Head of caudate nucleus (tissue), 42 donors: ENCODE measurements at regions not wholly inside any gene's neighbourhood (a gene's known extent, or its start where the extent isn't known, plus 50 kb on each side); places are given as distances from the start of the nearest gene placed in this dataset.

ENCODE experiments used
- DNase-seq, 42 donors: peaks; one replicate each; pipeline versions ENCODE4 v3.0.0 to v3.0.0-alpha.2; 2020 to 2021; ENCODE audit warnings: mixed read lengths in 7 of 42
- intact Hi-C: fragments of 100-400 bp; cut with DNase I; formaldehyde crosslinking; loops from one replicate; pipeline ENCODE4 v1.15.0; 2022

DNA sequence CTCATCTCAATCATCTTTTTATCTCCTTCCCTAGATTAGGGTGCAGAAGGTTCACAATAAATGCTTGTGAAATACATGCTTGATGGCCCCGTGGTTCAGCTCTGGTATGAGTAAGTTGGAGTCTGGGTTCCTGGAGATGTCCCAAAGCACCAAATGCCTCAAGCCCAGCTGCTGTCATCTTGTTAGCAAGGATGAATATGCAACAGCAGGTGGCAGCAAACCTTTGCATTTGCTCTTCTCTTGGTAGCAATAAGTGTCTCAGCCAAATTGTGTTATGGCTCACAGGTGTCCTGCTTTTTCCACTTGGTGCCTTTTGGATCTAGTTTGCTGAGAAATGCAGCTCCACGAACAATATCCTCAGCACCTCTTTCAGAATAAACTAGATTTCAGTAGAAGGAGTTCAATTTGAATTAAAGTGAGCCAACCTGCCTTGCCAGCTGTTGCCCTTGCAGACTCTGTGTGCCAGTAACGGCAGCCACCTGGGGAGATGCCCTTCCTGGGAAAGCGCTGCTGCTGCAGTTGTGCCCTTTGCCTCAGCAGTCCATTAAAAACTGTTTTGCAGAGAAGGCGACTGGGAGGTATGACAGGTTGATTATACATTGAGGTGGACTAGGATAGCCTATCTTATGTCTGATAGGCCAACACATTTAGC lies 417.3 kb downstream of the SNAPC1 start:
- DNase-seq, result peak; percentile 10 to 84 (median 58)
- intact Hi-C loops, result no loop called here

DNA sequence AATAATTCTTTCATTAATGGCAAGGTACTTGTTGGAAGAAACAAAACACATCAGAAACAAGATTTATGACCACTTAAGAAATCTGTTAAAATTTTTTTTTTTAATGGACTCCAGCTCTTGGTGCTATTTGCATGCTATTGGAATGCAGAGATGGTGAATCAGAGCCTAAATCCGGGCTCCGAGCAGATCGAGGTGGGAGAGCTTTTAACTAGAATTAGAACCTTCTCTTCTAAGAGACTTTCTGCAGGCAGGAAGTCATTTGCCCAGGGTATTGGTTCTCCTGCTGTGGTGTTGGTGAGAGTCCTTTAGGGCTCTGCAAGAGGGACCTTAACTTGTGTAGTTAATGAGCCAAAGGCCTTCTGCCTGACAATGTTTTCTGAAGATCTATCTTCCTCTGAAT lies 419.4 kb downstream of the SNAPC1 start:
- intact Hi-C loops, result no loop called here
- no peak for DNase-seq

DNA sequence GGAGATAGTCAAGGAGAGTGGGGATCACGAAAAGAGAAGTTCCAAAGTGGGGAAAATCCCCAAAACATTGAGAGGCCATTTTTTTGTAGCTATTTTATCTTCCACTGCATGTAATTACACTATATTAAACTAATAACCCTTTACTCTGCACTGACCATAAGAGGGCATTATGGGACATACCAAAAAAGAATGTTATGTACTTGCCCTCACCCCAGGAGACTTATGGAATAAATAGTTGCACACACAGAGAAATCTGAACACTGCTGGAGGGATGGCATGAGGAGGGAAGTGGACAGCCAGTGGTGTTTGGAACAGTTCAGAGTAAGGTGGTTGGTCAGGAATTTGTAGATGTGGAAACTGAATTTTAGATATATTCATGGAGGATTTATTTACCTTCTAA lies 422.9 kb downstream of the SNAPC1 start:
- intact Hi-C loops, result no loop called here
- no peak for DNase-seq

DNA sequence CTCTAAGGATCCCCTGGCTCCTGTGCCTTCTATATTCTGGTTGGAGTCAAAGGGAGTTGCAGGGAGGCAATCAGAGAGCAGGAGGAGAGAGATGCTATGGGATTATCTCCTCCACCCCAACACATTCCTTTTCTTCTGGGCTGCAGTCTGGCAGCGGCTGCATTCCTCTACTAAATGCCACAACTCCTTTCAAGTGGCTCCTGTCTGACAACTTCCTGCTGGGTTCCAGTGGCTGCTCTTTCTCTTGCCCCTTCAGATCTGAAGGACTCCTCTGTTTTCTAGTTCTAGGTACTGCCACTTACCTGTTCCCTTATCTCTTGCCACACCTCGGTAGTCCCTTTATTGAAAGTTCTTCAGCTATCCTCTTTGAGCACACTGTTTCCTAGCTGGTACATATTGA lies 425.0 kb downstream of the SNAPC1 start:
- DNase-seq, result no peak
- intact Hi-C loops, result no loop called here

DNA sequence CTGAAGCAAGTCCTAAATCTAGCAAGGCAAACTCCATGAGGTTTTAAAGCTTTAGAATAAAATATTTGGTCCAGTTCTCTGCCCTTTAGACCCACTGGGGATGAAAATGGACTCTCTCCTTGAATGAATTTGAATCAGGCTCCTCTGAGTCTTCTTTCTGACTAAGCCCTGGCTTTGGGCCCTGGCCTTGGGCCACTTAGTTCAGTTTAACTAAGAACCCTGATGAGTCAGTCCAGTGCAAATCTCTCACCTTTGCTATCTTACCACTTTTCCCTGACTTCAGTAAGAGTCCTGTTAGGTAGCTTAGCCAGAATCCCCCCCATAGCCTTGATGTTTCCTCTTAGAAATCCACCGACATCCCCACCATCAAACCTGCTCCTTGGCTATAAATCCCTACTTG lies 427.5 kb downstream of the SNAPC1 start:
- intact Hi-C loops, result no loop called here
- no peak for DNase-seq

DNA sequence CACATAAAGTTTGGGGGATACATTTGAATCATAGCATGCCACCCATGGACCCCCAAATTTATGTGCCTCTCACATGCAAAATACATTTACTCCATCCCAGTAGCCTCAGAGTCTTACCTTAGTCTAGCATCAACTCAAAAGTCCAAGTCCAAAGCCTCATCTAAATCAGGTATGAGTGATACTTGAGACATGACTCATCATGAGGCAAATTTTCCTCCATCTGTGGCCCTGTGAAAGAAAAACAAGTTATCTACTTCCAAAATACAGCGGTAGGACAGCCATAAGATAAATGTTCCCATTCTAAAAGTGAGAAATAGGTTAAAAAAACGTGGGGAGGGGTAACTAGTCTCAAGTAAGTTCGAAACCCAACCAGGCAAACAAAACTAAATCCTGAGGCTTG lies 444.2 kb downstream of the SNAPC1 start:
- intact Hi-C loops, result no loop called here
- no peak for DNase-seq

DNA sequence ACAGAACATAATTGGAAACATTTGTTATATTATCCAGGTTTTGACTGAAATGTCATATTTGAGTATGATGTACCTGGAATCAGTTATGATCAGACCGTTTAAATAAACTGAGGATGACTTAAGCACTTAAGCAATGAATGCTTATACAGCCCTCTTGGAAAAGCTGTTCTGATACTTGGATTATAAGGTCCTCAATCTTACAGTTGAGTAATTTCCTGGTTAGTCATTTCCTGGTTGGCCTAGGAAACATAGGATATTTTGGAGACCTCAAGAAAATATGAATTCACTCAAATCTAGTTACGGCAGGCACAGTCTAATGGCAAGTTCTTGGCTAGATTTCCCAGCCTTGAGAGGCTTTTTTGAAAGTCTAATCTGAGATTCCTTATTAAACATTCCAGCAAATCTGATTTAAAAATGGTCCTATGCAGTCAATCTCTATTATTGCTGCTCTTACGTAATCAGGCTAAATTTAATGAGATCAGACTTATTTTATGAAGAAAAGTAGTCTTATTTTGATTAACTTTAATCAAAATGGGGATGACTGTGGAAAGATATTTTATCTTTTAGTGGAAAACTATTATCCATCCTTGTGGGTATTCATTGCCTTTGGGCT lies 447.2 kb downstream of the SNAPC1 start:
- no peak for DNase-seq
- intact Hi-C loops, result no loop called here

DNA sequence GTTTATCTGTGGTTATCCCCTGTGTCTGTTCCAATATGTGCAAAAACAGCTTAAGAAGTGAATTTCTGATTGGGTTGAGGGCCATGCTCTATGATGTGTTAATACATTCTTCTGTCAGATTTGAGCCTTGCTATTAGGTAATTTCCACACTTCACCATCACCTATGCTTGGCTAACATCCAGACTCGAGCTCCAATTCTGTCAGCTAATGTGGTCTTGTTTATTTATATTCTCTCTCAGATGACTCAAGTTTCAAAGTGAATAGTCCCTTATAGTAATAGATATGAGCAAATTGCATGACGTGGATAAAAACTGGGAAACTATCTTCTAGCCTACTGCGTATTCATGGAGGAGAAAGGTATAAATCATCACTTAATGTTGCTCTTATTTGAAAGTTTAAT lies 451.3 kb downstream of the SNAPC1 start:
- intact Hi-C loops, result no loop called here

DNA sequence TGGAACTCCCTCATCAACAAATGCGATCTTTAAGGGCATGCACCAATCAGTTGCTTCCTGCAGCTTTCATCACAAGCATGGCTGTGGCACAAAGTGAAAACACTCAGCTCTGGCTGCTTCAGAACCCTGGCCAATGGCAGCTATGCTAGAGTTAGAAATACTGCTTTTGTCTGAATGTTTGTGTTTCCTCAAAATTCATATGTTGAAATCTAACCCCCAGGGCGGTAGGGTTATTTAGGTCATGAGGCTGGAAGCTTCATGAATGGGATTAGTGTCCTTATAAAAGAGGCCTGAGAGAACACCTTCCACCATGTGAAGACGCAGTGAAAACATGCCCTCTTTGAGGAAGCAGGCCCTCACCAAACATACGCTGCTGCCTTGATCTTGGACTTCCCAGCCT lies 453.9 kb downstream of the SNAPC1 start:
- intact Hi-C loops, result no loop called here
- DNase-seq, result no peak

More for the DNA sequence above, 451.3 kb downstream of the SNAPC1 start:
- DNase-seq, result no peak

DNA sequence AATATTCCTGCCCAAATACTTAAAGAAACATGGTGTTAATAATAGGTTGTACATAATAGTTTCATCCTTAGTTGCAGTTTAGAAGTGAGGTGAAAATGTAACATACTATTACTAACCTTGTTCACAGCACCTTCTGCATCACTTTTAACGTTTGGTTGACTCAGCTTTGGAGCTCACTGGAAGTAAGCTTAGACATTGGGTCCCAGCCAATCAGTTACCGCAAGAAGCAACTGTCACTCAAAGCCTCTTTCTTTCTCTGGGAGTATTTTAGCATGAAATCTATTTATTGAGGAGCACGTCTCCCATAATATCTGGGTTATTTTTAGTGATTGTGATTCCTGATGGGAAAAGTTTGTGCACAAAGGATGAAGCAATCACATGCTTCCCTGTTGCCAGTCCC lies 472.6 kb downstream of the SNAPC1 start:
- intact Hi-C loops, result no loop called here
- DNase-seq, result no peak

DNA sequence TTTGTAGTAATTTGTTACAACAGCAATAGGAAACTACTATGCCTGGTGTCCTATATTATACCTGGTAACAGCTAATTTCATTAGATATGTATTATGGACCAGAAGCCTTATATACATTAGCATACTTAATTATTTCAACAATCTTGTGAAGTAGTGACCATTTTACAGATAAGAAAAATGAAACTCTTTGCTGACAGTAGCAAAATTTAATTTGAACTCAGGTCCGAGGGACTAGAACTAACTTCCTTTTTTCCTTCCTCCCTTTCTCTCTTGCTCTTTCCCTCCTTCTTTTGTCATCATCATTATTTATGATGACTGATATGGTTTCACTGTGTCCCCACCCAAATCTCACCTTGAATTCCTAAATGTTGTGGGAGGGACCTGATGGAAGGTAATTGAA lies 482.0 kb downstream of the SNAPC1 start:
- DNase-seq, result no peak
- intact Hi-C loops, result no loop called here

DNA sequence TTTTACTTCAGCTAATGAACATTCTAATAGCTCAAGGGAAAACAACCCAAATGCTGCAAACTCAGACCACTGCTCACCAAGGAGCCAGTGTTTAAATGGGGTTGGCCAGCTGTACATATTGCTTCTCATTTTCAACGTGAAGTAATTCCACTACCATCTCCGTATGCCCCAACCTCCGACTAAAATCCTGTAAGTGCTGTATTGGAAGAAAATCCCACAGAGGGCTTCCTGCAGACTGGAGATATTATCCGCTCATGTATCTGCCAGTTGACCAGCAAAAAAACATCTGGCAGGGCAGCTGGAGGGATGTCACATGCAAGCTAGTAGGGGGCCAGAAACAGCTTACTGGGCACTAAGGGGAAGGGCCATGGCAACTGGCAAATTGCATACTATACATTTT lies 485.0 kb downstream of the SNAPC1 start:
- intact Hi-C loops, result no loop called here
- no peak for DNase-seq

DNA sequence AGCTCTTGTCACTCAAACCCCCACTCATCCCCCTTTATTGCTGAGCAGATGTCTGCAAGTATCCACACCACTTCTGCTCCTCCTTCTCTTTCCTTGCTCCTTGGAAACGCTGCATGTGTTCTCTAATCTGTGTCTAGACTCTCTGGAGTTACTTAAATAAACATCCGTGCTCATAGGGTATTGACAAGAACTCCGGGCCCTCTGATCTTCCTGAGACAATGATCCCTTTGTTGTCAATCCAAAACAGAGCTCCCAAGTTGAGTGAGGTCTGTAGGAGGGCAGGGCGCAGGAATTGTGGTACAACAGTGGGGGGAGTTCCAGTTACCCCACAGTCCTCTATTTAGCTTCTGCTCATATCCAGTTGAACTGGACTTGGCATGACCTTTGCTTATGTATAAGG lies 489.0 kb downstream of the SNAPC1 start:
- DNase-seq, result no peak
- intact Hi-C loops, result no loop called here

DNA sequence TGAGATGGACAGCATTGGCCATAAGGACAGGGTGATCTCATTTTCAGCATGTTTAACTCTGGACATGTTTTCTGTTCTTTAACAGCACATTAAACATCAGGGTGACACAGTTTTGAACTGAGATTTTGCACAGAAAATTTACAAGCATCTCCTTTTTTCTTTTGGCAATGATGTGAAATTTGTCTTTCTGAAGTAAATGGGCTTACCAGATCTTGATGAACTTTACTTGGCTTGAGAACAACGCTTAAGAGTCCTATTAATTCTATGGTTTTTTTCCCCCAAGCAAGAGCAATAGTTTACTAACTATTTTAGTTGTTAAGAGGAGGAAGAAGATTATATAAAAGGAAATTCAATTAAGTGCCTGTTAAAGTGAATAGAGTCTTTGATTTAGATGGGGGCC lies 491.0 kb downstream of the SNAPC1 start:
- DNase-seq, result no peak

DNA sequence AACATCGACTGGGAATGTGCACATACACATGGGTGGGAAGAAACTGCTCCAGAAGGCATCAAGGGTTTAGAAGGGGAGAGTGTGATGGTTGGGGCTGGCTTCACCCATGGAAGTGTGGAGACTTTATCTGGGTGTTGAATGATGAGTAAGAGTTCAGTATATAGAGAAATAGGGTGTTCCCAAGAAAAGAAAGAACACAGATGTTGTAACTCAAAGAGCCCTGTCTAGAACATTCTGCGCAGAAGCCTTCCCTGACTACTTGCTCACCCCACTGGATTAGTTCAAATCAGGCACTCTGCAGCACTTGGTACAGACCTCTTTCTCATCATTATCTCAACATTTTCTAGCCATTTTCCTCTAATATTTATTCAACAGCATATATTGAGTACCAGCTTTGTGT lies 491.7 kb downstream of the SNAPC1 start:
- DNase-seq, result no peak
- intact Hi-C loops, result no loop called here

More for the DNA sequence above, 491.0 kb downstream of the SNAPC1 start:
- intact Hi-C loops, result no loop called here

DNA sequence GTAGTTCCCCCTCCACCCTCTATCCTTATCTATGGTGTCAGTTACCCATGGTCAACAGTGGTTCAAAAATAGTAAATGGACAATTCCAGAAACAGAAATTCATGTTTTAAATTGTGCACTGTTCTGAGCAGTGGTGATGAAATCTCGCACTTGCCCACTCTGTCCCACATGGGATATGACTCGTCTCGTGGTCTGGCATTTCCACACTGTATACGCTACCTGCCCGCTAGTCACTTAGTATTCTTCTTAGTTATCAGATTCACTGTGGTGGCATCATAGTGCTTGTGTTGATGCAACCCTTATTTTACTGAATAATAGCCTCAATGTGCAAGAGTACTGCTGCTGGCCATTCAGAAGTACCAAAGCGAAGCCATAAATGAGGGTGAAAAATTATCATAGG lies 507.0 kb downstream of the SNAPC1 start:
- DNase-seq, result no peak
- intact Hi-C loops, result no loop called here

DNA sequence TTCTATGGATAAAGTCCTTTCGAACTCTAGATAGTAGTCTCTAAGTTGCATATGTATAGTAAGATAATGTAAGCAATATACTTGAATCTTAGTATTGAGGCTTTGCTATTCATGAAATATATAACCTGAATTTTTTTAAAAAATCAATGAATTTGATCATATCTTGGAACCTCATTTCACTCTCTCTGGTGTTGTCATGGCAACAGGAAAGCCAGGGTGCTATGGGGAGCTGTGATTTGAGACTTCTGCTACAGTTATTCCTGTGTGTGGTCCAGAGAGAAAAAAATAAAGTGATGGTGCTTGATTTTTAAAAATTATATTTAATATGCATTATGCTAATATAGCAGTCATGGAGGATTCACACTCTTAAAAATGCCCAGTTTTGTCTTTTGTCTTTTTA lies 508.0 kb downstream of the SNAPC1 start:
- intact Hi-C loops, result no loop called here
- DNase-seq, result no peak

DNA sequence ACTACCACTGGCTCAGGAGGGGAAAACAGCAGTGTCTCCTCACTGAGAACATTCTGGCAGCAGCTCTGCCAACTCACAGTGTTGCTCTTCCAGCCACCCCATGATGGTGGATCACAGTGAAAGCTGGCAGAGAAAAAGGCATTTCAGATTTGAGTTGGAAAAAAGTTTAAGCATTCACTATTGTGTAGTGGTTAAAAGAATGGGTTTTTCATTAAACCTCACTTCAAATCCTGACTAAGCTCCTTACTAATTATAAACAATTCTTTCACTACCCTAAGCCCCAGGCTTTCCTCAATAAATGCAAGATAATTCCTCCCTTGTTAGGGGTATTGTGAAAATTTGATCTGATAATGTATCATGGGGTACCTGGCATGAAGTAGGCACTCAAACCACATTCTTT lies 518.1 kb downstream of the SNAPC1 start:
- no peak for DNase-seq
- intact Hi-C loops, result no loop called here

DNA sequence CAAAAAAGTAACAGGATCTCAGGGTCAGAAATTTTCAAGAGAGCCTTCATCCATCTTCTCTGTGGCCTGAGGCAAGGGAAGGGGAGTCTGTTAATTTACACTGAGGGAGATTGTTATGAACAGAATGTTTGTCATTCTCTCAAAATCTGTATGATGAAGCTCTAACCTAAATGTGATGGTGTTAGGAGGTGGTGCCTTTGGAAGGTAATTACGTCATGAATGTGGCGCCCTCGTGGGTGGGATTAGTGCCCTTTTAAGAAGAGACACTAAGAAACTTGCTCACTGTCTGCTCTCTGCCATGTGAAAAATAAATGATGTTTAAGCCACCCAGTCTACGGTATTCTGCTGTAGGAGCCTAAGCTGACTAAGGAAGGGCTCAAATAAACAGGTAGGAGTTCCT lies 521.6 kb downstream of the SNAPC1 start:
- intact Hi-C loops, result no loop called here

DNA sequence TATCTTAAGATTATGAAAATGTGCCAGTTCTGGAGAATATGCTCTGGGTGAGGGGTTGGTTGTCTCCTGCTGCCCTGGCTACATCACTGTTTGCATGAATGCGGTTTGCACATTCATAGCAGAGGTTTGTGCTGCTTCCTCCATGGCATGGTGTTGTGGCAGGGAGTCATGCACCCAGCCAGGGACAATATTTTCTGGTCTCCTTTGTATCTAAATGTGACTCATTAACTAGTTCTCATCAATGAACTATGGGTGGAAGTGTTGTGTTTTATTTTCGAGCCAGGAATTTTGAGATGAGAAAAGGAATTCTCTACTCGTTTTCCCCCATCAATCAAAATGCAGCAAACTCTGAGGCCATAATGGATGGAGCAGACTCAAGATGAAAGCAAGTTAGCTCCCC lies 527.3 kb downstream of the SNAPC1 start:
- no peak for DNase-seq
- intact Hi-C loops, result no loop called here

More for the DNA sequence above, 521.6 kb downstream of the SNAPC1 start:
- no peak for DNase-seq

DNA sequence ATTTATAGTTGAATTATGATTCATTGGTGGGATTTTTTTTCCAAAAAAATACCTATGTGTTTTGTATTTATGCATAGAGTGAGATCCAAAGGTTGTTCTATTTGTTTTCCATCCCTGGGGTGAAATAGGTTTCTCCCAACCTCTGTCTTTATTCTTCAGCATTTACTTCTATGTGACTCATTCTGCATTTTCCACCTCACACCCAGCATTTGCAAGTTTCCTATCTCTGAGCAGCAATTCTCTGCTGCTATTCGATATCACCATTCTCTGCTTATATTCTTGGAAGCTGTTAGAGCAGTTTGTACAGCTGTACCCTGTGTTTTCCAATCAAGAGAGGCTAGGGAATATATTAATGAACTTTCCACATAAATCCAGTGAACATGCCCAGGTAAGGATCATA lies 538.9 kb downstream of the SNAPC1 start:
- intact Hi-C loops, result no loop called here
- no peak for DNase-seq

DNA sequence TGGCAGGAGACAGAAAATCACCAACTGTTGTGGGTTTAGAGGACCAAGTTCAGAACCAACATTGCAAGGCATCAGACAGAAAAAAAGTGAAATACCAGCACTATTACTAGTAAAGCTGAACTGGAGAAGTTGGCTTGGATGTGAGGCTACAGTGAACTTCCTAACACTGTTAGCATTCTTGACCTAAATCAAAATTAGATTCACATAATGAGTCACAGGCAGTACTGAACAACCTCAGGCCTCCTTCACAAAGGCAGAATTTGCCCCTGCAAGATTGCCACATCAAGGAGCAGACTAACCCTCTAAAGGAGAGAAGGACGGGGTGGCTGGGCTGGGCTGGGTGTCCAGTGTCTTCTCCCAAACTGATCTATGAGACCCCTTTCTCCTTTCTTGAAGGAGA lies 539.7 kb downstream of the SNAPC1 start:
- DNase-seq, result no peak
- intact Hi-C loops, result no loop called here
